Liver (tissue), 8 donors: ENCODE measurements at regions not wholly inside any gene's neighbourhood (a gene's known extent, or its start where the extent isn't known, plus 50 kb on each side); places are given as distances from the start of the nearest gene placed in this dataset.

Source experiments
- DNase-seq: peaks from one replicate; pipeline ENCODE4 v3.0.0-alpha.2; 2017; ENCODE audit warnings: low spot score
- H3K27ac ChIP-seq, 2 donors: one replicate each; pipeline ENCODE4 v1.7.0; 2013; ENCODE audit warnings: inconsistent platforms in 2 of 2, low read length in 2 of 2, control low read depth in 1 of 2, low read depth in 1 of 2, mild to moderate bottlenecking in 1 of 2
- H3K27me3 ChIP-seq, 4 donors: one replicate each; pipeline versions ENCODE4 v1.6.1 to v1.7.0; 2013; ENCODE audit warnings: low read length in 3 of 4, inconsistent platforms in 1 of 4, mild to moderate bottlenecking in 1 of 4, moderate library complexity in 1 of 4; ENCODE audit not compliant: control insufficient read depth in 4 of 4, insufficient read depth in 4 of 4
- H3K36me3 ChIP-seq, 4 donors: one replicate each; pipeline versions ENCODE4 v1.6.1 to v1.7.0; 2013; ENCODE audit warnings: low read length in 3 of 4, mild to moderate bottlenecking in 3 of 4, low read depth in 1 of 4, moderate library complexity in 1 of 4; ENCODE audit not compliant: control insufficient read depth in 4 of 4, insufficient read depth in 3 of 4
- H3K4me1 ChIP-seq, 4 donors: one replicate each; pipeline versions ENCODE4 v1.6.1 to v1.7.0; 2013; ENCODE audit warnings: low read length in 3 of 4, mild to moderate bottlenecking in 3 of 4, moderate library complexity in 1 of 4; ENCODE audit not compliant: control insufficient read depth in 4 of 4, insufficient read depth in 4 of 4
- H3K4me3 ChIP-seq, 3 donors: one replicate each; pipeline versions ENCODE4 v1.6.1 to v1.7.0; 2013; ENCODE audit warnings: low read length in 3 of 3, control low read depth in 1 of 3, low read depth in 1 of 3, mild to moderate bottlenecking in 1 of 3
- H3K9ac ChIP-seq, 2 donors: one replicate each; pipeline ENCODE4 v1.7.0; 2013; ENCODE audit warnings: low read length in 2 of 2, mild to moderate bottlenecking in 2 of 2, moderate library complexity in 2 of 2, control low read depth in 1 of 2, low read depth in 1 of 2
- H3K9me3 ChIP-seq, 4 donors: one replicate each; pipeline versions ENCODE4 v1.6.1 to v1.7.0; 2013; ENCODE audit warnings: low read length in 3 of 4; ENCODE audit not compliant: control insufficient read depth in 4 of 4
- ATF3 ChIP-seq: IDR thresholded peaks from 2 replicates; pipeline ENCODE4 v1.6.1; 2016; ENCODE audit warnings: antibody characterized with exemption
- EGR1 ChIP-seq, 2 donors: IDR thresholded peaks; 2 replicates each; pipeline ENCODE4 v1.6.1; 2016 to 2018; ENCODE audit warnings: antibody characterized with exemption in 2 of 2, low read depth in 2 of 2
- FOXA1 ChIP-seq: IDR thresholded peaks from 2 replicates; pipeline ENCODE4 v1.6.1; 2016; ENCODE audit warnings: antibody characterized with exemption
- FOXA2 ChIP-seq: IDR thresholded peaks from 2 replicates; pipeline ENCODE4 v1.6.1; 2016; ENCODE audit warnings: antibody characterized with exemption
- GABPA ChIP-seq, 2 donors: IDR thresholded peaks in 1 of 2; conservative IDR thresholded peaks in 1 of 2; 2 replicates each; pipeline ENCODE4 v1.6.1; 2016; ENCODE audit warnings: antibody characterized with exemption in 2 of 2, mild to moderate bottlenecking in 1 of 2, moderate library complexity in 1 of 2
- HNF4A ChIP-seq, 2 donors: conservative IDR thresholded peaks; 2 replicates each; pipeline ENCODE4 v1.6.1; 2016; ENCODE audit warnings: antibody characterized with exemption in 2 of 2, mild to moderate bottlenecking in 2 of 2
- HNF4G ChIP-seq: IDR thresholded peaks from 2 replicates; pipeline ENCODE4 v1.6.1; 2016; ENCODE audit warnings: antibody characterized with exemption
- JUND ChIP-seq, 2 donors: IDR thresholded peaks; 2 replicates each; pipeline ENCODE4 v1.6.1; 2016; ENCODE audit warnings: antibody characterized with exemption in 2 of 2
- NR2F2 ChIP-seq: IDR thresholded peaks from 2 replicates; pipeline ENCODE4 v1.6.1; 2016; ENCODE audit warnings: antibody characterized with exemption
- RAD21 ChIP-seq, 2 donors: IDR thresholded peaks; 2 replicates each; pipeline ENCODE4 v1.6.1; 2016; ENCODE audit warnings: antibody characterized with exemption in 2 of 2, mild to moderate bottlenecking in 2 of 2
- RXRA ChIP-seq, 2 donors: IDR thresholded peaks; 2 replicates each; pipeline ENCODE4 v1.6.1; 2017 to 2018; ENCODE audit warnings: antibody characterized with exemption in 2 of 2, mild to moderate bottlenecking in 1 of 2
- SP1 ChIP-seq: IDR thresholded peaks from 2 replicates; pipeline ENCODE4 v1.6.1; 2018; ENCODE audit warnings: antibody characterized with exemption, mild to moderate bottlenecking
- TAF1 ChIP-seq: conservative IDR thresholded peaks from 2 replicates; pipeline ENCODE4 v1.6.1; 2016; ENCODE audit warnings: antibody characterized with exemption, mild to moderate bottlenecking
- YY1 ChIP-seq: IDR thresholded peaks from 2 replicates; pipeline ENCODE4 v1.6.1; 2016; ENCODE audit warnings: antibody characterized with exemption, mild to moderate bottlenecking
- ZBTB33 ChIP-seq: IDR thresholded peaks from 2 replicates; pipeline ENCODE4 v1.6.1; 2016; ENCODE audit warnings: antibody characterized with exemption
- WGBS: extraction: QIAGEN DNeasy Blood & Tissue Kit; methylation state at CpG from one replicate; pipeline ENCODE4 v1.1.7; 2013; 5-methylcytosine and 5-hydroxymethylcytosine counted together
- TF ChIP-seq, protein P1 (sequence below): IDR thresholded peaks from 2 replicates; pipeline ENCODE4 v1.6.1; 2016; ENCODE audit warnings: antibody characterized with exemption, mild to moderate bottlenecking
- TF ChIP-seq, protein P2 (sequence below): IDR thresholded peaks from 2 replicates; pipeline ENCODE4 v1.6.1; 2016; ENCODE audit warnings: antibody characterized with exemption
- TF ChIP-seq, protein P3 (sequence below): fragments of 150-350 bp; IDR thresholded peaks from 2 replicates; pipeline ENCODE4 v1.5.1; 2017; ENCODE audit warnings: improper control_type of control experiment, low read depth, low read length; ENCODE audit not compliant: missing input control
- donor health status: healthy.
- donor health status: healthy.
- donor health status: healthy.
- donor health status: healthy.
- donor health status: healthy.

DNA sequence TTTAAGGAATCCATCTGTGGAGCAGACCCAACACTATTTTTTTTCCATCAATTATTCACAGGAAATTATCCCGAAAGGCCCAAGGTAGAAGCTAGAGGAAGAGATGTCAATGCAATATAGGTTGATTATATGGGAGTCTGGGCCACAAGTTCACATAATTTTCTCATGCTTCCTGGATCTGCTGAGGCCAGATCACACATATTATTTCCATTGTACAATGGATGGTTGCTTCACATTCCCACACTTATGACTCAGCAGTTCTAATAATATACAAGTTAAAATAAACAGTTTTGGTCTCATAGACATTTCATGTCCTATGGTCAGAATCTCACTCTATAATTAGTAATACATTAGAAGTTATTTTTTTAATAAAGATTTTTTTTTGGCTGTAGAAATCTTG lies 66.0 kb upstream of the PTPRD start:
- Histone ChIP-seq H3K27me3 (no peaks in the 10 kb centered on the region), H3K36me3 (no peaks in the 10 kb centered on the region), H3K27ac (no peak overlapping the region), H3K9me3 (no peaks in the 10 kb centered on the region), H3K9ac (no peak overlapping the region), H3K4me1 (no peaks in the 10 kb centered on the region), H3K4me3 (no peak overlapping the region)
- WGBS: 64% methylated on average over 1 of the region's 1 CpG
- DNase-seq: no peak
- TF ChIP-seq JUND (IDR thresholded peaks at IDR 0.05): no peak
- TF ChIP-seq YY1: no peak
- TF ChIP-seq ATF3: no peak
- TF ChIP-seq, protein P1, sequence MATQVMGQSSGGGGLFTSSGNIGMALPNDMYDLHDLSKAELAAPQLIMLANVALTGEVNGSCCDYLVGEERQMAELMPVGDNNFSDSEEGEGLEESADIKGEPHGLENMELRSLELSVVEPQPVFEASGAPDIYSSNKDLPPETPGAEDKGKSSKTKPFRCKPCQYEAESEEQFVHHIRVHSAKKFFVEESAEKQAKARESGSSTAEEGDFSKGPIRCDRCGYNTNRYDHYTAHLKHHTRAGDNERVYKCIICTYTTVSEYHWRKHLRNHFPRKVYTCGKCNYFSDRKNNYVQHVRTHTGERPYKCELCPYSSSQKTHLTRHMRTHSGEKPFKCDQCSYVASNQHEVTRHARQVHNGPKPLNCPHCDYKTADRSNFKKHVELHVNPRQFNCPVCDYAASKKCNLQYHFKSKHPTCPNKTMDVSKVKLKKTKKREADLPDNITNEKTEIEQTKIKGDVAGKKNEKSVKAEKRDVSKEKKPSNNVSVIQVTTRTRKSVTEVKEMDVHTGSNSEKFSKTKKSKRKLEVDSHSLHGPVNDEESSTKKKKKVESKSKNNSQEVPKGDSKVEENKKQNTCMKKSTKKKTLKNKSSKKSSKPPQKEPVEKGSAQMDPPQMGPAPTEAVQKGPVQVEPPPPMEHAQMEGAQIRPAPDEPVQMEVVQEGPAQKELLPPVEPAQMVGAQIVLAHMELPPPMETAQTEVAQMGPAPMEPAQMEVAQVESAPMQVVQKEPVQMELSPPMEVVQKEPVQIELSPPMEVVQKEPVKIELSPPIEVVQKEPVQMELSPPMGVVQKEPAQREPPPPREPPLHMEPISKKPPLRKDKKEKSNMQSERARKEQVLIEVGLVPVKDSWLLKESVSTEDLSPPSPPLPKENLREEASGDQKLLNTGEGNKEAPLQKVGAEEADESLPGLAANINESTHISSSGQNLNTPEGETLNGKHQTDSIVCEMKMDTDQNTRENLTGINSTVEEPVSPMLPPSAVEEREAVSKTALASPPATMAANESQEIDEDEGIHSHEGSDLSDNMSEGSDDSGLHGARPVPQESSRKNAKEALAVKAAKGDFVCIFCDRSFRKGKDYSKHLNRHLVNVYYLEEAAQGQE: no peak

GRCh38 chr9:10686943-10687342 lies 74.1 kb upstream of the PTPRD start:
- Histone ChIP-seq H3K4me3 (no peak overlapping the region), H3K4me1 (no peaks in the 10 kb centered on the region), H3K36me3 (no peaks in the 10 kb centered on the region), H3K27ac (no peak overlapping the region), H3K9ac (no peak overlapping the region), H3K9me3 (no peaks in the 10 kb centered on the region), H3K27me3 (no peaks in the 10 kb centered on the region)
- TF ChIP-seq ZBTB33 (no peak), FOXA1 (no peak), RAD21 (IDR thresholded peaks at IDR 0.05) (no peak), FOXA2 (no peak), EGR1 (IDR thresholded peaks at IDR 0.05; ENCODE audit: low read depth in 2 of 2) (no peak), NR2F2 (no peak), JUND (IDR thresholded peaks at IDR 0.05) (no peak), ATF3 (no peak), HNF4G (no peak), RXRA (IDR thresholded peaks at IDR 0.05) (no peak), HNF4A (conservative IDR thresholded peaks at IDR 0.05) (no peak), GABPA (IDR thresholded peaks at IDR 0.05 in 1 of 2, conservative IDR thresholded peaks at IDR 0.05 in 1 of 2) (no peak), SP1 (no peak), YY1 (no peak), TAF1 (no peak)
- TF ChIP-seq, protein P2, sequence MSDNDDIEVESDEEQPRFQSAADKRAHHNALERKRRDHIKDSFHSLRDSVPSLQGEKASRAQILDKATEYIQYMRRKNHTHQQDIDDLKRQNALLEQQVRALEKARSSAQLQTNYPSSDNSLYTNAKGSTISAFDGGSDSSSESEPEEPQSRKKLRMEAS: no peak
- TF ChIP-seq, protein P1: no peak
- TF ChIP-seq, protein P3, sequence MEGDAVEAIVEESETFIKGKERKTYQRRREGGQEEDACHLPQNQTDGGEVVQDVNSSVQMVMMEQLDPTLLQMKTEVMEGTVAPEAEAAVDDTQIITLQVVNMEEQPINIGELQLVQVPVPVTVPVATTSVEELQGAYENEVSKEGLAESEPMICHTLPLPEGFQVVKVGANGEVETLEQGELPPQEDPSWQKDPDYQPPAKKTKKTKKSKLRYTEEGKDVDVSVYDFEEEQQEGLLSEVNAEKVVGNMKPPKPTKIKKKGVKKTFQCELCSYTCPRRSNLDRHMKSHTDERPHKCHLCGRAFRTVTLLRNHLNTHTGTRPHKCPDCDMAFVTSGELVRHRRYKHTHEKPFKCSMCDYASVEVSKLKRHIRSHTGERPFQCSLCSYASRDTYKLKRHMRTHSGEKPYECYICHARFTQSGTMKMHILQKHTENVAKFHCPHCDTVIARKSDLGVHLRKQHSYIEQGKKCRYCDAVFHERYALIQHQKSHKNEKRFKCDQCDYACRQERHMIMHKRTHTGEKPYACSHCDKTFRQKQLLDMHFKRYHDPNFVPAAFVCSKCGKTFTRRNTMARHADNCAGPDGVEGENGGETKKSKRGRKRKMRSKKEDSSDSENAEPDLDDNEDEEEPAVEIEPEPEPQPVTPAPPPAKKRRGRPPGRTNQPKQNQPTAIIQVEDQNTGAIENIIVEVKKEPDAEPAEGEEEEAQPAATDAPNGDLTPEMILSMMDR: no peak
- DNase-seq: no peak
- 56% methylated on average over 2 of the region's 2 CpGs for WGBS
